Retinal pigment epithelial cell (primary cell): ENCODE measurements at regions not wholly inside any gene's neighbourhood (a gene's known extent, or its start where the extent isn't known, plus 50 kb on each side); places are given as distances from the start of the nearest gene placed in this dataset.
"Not testable (repeated sequence)": the region's sequence is repeated elsewhere in the genome, so short reads cannot be mapped to it uniquely, and the experiment has no call there.

Experiments
- DNase-seq: peaks from one replicate; pipeline ENCODE4 v3.0.0-alpha.2; 2010; ENCODE audit warnings: low read depth
- H3K4me3 ChIP-seq: 2 replicates; pipeline ENCODE4 v1.5.1; 2011; ENCODE audit warnings: mild to moderate bottlenecking, low read length, control low read depth, moderate library complexity
- CTCF ChIP-seq: conservative IDR thresholded peaks from 2 replicates; pipeline ENCODE4 v1.5.1; 2011; ENCODE audit warnings: low read depth, low read length, control low read depth, inconsistent platforms

GRCh38 chr2:228433721-228434120 is 252.2 kb upstream of the SPHKAP start:
- no peak for DNase-seq
- no peak overlapping the region for H3K4me3 ChIP-seq
- no peak for TF ChIP-seq CTCF

GRCh38 chr2:228432116-228432515 is 250.6 kb upstream of the SPHKAP start:
- no peak for TF ChIP-seq CTCF
- H3K4me3 ChIP-seq = no peak overlapping the region
- DNase-seq = no peak

GRCh38 chr2:228430986-228431385 is 249.5 kb upstream of the SPHKAP start:
- DNase-seq = no peak
- no peak overlapping the region for H3K4me3 ChIP-seq
- no peak for TF ChIP-seq CTCF

DNA sequence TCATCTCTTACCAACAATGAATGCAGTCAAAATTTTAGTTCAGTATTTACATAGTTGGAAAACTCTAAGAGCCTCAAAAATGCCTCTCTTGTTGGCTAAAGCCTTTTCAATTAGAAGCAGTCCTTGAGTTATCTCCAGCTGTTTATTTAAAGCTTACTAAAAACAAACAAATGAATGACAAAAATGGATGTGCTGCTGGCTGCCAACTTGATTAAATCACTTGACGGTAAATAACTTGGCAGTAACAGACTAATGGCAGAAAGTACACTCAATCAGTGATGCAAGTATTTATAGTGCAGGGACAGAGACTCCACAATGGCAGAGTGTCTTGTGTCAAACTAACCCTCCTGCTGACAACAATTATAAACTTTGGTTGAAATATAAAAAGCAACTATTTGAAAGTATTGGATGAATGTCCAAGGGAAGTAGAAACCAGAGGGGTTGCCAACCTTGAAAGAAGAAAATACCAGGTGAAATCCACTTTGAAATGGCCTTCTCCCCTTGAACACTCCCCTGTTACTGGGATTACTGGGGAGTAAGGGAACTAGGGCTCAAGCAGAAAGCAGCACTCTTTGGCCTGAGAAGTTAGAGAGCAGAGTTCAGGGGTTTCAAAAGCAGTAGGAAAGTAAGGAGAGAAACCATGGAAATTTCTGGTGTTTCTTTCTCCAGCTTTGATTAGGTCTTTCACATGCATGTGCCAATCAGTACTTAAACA is 245.2 kb upstream of the SPHKAP start:
- no peak for TF ChIP-seq CTCF
- H3K4me3 ChIP-seq = no peak overlapping the region
- DNase-seq = no peak

DNA sequence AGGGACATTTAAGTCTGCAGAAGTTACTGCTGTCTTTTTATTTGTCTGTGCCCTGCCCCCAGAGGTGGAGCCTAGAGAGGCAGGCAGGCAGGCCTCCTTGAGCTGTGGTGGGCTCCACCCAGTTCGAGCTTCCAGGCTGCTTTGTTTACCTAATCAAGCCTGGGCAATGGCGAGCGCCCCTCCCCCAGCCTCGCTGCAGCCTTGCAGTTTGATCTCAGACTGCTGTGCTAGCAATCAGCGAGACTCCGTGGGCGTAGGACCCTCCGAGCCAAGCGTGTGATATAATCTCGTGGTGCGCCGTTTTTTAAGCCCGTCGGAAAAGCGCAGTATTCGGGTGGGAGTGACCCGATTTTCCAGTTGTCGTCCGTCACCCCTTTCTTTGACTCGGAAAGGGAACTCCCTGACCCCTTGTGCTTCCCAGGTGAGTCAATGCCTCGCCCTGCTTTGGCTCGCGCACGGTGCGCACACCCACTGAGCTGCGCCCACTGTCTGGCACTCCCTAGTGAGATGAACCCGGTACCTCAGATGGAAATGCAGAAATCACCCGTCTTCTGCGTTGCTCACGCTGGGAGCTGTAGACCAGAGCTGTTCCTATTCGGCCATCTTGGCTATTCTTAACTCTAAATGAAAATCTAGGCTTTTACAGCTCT is 244.0 kb upstream of the SPHKAP start:
- not testable (repeated sequence) for DNase-seq, H3K4me3 ChIP-seq

- no peak overlapping the region for H3K4me3 ChIP-seq
- DNase-seq = no peak
- TF ChIP-seq CTCF = no peak
Observed at GRCh38 chr2:228417956-228418355, 236.5 kb upstream of the SPHKAP start.

DNA sequence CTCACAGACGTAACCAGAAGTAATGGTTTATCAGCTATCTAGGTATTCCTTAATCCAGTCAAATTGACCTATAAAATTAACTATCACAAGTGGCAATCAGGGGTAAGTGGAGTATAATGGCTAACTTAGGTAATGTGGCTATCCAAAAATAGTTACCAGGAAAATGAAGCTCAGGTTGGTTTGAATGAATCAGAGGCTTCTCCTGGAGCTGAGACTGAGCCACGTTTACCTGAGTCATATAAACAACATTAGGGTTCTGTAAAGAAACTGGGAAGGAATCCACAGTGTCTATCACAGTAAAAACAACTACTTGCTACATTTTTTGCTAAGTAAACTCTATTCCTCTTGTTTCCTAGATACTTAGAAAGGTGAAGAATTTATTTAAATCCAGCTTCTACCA is 236.0 kb upstream of the SPHKAP start:
- TF ChIP-seq CTCF = no peak
- H3K4me3 ChIP-seq = no peak overlapping the region
- DNase-seq = no peak
